CD14-positive monocyte (primary cell): ENCODE measurements at regions not wholly inside any gene's neighbourhood (a gene's known extent, or its start where the extent isn't known, plus 50 kb on each side); places are given as distances from the start of the nearest gene placed in this dataset.

Source experiments
- DNase-seq, 3 donors: peaks; one replicate each; pipeline ENCODE4 v3.0.0-alpha.2; 2011 to 2022
- H2AFZ ChIP-seq: 2 replicates; pipeline ENCODE4 v1.6.0; 2012; ENCODE audit warnings: mild to moderate bottlenecking, low read depth, low read length, inconsistent platforms; ENCODE audit not compliant: insufficient read depth, poor library complexity, severe bottlenecking
- H3K27ac ChIP-seq, 2 donors: 1 replicate in 1 of 2; 2 replicates in 1 of 2; pipeline ENCODE4 v1.5.1; 2012 to 2013; ENCODE audit warnings: low read length in 2 of 2, control low read depth in 1 of 2, inconsistent platforms in 1 of 2, low read depth in 1 of 2, mild to moderate bottlenecking in 1 of 2
- H3K27me3 ChIP-seq, 2 donors: one replicate each; pipeline versions ENCODE4 v1.6.0 to v1.6.1; 2011 to 2013; ENCODE audit warnings: low read length in 2 of 2; ENCODE audit not compliant: control insufficient read depth in 2 of 2, insufficient read depth in 2 of 2
- H3K36me3 ChIP-seq, 2 donors: replicated peaks in 1 of 2; 1 replicate in 1 of 2; 2 replicates in 1 of 2; pipeline versions ENCODE4 v1.5.1 to v1.6.1; 2012 to 2013; ENCODE audit warnings: low read length in 2 of 2, control low read depth in 1 of 2, inconsistent platforms in 1 of 2, mild to moderate bottlenecking in 1 of 2; ENCODE audit not compliant: insufficient read depth in 2 of 2, control insufficient read depth in 1 of 2
- H3K4me1 ChIP-seq, 2 donors: 1 replicate in 1 of 2; 2 replicates in 1 of 2; pipeline versions ENCODE4 v1.5.1 to v1.6.1; 2012 to 2013; ENCODE audit warnings: low read length in 2 of 2, control low read depth in 1 of 2, inconsistent platforms in 1 of 2, mild to moderate bottlenecking in 1 of 2, moderate library complexity in 1 of 2; ENCODE audit not compliant: insufficient read depth in 2 of 2, control insufficient read depth in 1 of 2
- H3K4me2 ChIP-seq: replicated peaks from 2 replicates; pipeline ENCODE3; 2012; ENCODE audit warnings: low read length, moderate library complexity, mild to moderate bottlenecking; ENCODE audit not compliant: poor library complexity, severe bottlenecking; ENCODE audit errors: extremely low read depth
- H3K4me3 ChIP-seq, 3 experiments: fragments of 200-600 bp in 1 of 3; sonication (generic) in 1 of 3; replicated peaks in 1 of 3; 1 replicate in 2 of 3; 2 replicates in 1 of 3; pipeline ENCODE4 v1.5.1; 2011 to 2013; ENCODE audit warnings: low read length in 3 of 3, mild to moderate bottlenecking in 3 of 3, control low read depth in 2 of 3, low read depth in 2 of 3, inconsistent platforms in 1 of 3, moderate library complexity in 1 of 3
- H3K79me2 ChIP-seq: 2 replicates; pipeline ENCODE4 v1.6.0; 2012; ENCODE audit warnings: mild to moderate bottlenecking, control low read depth, inconsistent platforms, low read length, moderate library complexity; ENCODE audit not compliant: insufficient read depth
- H3K9ac ChIP-seq: 2 replicates; pipeline ENCODE4 v1.6.0; 2017; ENCODE audit warnings: low read length, mild to moderate bottlenecking; ENCODE audit not compliant: insufficient read depth, poor library complexity, severe bottlenecking
- H3K9me3 ChIP-seq, 2 donors: replicated peaks in 1 of 2; 1 replicate in 1 of 2; 2 replicates in 1 of 2; pipeline versions ENCODE4 v1.5.1 to v1.6.1; 2012 to 2013; ENCODE audit warnings: low read length in 2 of 2, control low read depth in 1 of 2; ENCODE audit not compliant: control insufficient read depth in 1 of 2, insufficient read depth in 1 of 2
- H4K20me1 ChIP-seq: 2 replicates; pipeline ENCODE4 v1.6.0; 2012; ENCODE audit warnings: mild to moderate bottlenecking, low read length, control low read depth, moderate library complexity; ENCODE audit not compliant: insufficient read depth
- H3K27ac Mint-ChIP-seq, 7 donors: one replicate each; pipeline ENCODE4 v1.8.0; 2020; ENCODE audit warnings: mild to moderate bottlenecking in 7 of 7, mixed read lengths in 7 of 7, moderate library complexity in 6 of 7, inconsistent platforms in 2 of 7
- H3K27me3 Mint-ChIP-seq, 3 donors: one replicate each; pipeline ENCODE4 v1.8.0; 2021 to 2022; ENCODE audit warnings: low read depth in 3 of 3, mild to moderate bottlenecking in 3 of 3, mixed read lengths in 3 of 3, moderate library complexity in 3 of 3, inconsistent platforms in 1 of 3
- H3K36me3 Mint-ChIP-seq, 2 donors: one replicate each; pipeline ENCODE4 v1.8.0; 2020; ENCODE audit warnings: mixed read lengths in 2 of 2, inconsistent platforms in 1 of 2, mild to moderate bottlenecking in 1 of 2
- H3K4me1 Mint-ChIP-seq: one replicate; pipeline ENCODE4 v1.8.0; 2020; ENCODE audit warnings: mild to moderate bottlenecking, mixed read lengths
- H3K4me3 Mint-ChIP-seq, 2 donors: one replicate each; pipeline ENCODE4 v1.8.0; 2020; ENCODE audit warnings: mild to moderate bottlenecking in 2 of 2, mixed read lengths in 2 of 2, moderate library complexity in 1 of 2
- H3K9me3 Mint-ChIP-seq, 7 donors: one replicate each; pipeline ENCODE4 v1.8.0; 2020 to 2022; ENCODE audit warnings: mixed read lengths in 7 of 7, mild to moderate bottlenecking in 6 of 7, moderate library complexity in 6 of 7, inconsistent platforms in 2 of 7
- CTCF ChIP-seq: fragments of 200-600 bp; IDR thresholded peaks from one replicate; pipeline ENCODE4 v1.8.0; 2022; ENCODE audit warnings: antibody characterized with exemption, mild to moderate bottlenecking
- WGBS: methylation state at CpG from one replicate; pipeline ENCODE4 v1.1.5; 2013; ENCODE audit warnings: missing lambda C conversion rate; ENCODE audit not compliant: insufficient coverage; 5-methylcytosine and 5-hydroxymethylcytosine counted together
- intact Hi-C, 2 donors: fragments of 100-400 bp; cut with micrococcal nuclease; formaldehyde crosslinking; loops; one replicate each; pipeline versions ENCODE4 v1.15.0 to v1.15.1; 2023

DNA sequence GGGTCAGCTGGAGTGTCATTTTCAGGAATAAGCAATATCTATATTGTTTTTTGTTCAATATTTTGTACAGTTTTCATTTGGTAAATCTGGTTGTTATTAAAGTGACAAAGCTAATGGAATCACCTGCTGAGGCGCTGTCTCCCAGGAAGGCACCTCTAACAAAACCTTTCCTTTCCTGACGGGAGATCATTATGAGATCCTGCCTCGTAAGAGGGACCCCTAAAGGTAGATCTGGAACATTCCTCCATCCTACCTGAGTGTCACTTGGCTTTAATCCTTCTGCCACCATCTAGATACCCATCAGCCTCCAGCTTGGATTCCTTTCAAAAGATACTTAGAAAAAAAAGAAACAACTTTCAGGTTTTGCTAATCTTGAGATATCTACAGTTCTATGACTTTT lies 157.7 kb downstream of the FAT3 start:
- Histone ChIP-seq H3K4me3 (no peak overlapping the region), H4K20me1 (no peaks in the 10 kb centered on the region), H3K36me3 (no peaks in the 10 kb centered on the region), H3K27ac (no peak overlapping the region), H3K27me3 (no peaks in the 10 kb centered on the region), H3K4me2 (no peak overlapping the region), H3K9me3 (no peaks in the 10 kb centered on the region), H3K4me1 (no peaks in the 10 kb centered on the region), H3K9ac (no peak overlapping the region), H3K79me2 (no peaks in the 10 kb centered on the region), H2AFZ (no peak overlapping the region)
- Mint-ChIP-seq H3K9me3 (peaks cover 0 to 4% (median 0%) of the 10 kb centered on the region in 7 donors), H3K4me1 (no peaks in the 10 kb centered on the region), H3K4me3 (no peak overlapping the region), H3K27ac (no peak overlapping the region), H3K27me3 (peaks cover 0 to 2% (median 2%) of the 10 kb centered on the region in 3 donors), H3K36me3 (no peaks in the 10 kb centered on the region)
- no peak for TF ChIP-seq CTCF
- intact Hi-C loops: no loop called here
- no peak for DNase-seq
- 89% methylated on average over 2 of the region's 3 CpGs for WGBS

- Histone ChIP-seq H3K27ac (no peak overlapping the region), H4K20me1 (no peaks in the 10 kb centered on the region), H3K9ac (no peak overlapping the region), H3K9me3 (no peaks in the 10 kb centered on the region), H2AFZ (no peak overlapping the region), H3K4me2 (no peak overlapping the region), H3K79me2 (no peaks in the 10 kb centered on the region), H3K27me3 (no peaks in the 10 kb centered on the region), H3K4me1 (no peaks in the 10 kb centered on the region), H3K36me3 (no peaks in the 10 kb centered on the region), H3K4me3 (no peak overlapping the region)
- H3K36me3 Mint-ChIP-seq: no peaks in the 10 kb centered on the region
- H3K4me1 Mint-ChIP-seq: no peaks in the 10 kb centered on the region
- WGBS: 43% methylated on average over 1 of the region's 1 CpG
- H3K9me3 Mint-ChIP-seq: peaks cover 0 to 4% (median 0%) of the 10 kb centered on the region in 7 donors
- DNase-seq: no peak
- intact Hi-C loops: no loop called here
- no peak overlapping the region for H3K4me3 Mint-ChIP-seq
- no peak for TF ChIP-seq CTCF
- no peak overlapping the region for H3K27ac Mint-ChIP-seq
- peaks cover 0 to 2% (median 2%) of the 10 kb centered on the region in 3 donors for H3K27me3 Mint-ChIP-seq
These were observed 158.8 kb downstream of the FAT3 start for GRCh38 chr11:92383430-92383829.
